H7 (cell line): ENCODE measurements at regions not wholly inside any gene's neighbourhood (a gene's known extent, or its start where the extent isn't known, plus 50 kb on each side); places are given as distances from the start of the nearest gene placed in this dataset.
"Not testable (repeated sequence)": the region's sequence is repeated elsewhere in the genome, so short reads cannot be mapped to it uniquely, and the experiment has no call there.

Experiments used
- DNase-seq: peaks from one replicate; pipeline ENCODE4 v3.0.0; 2012
- H3K27me3 ChIP-seq: 2 replicates; pipeline ENCODE4 v1.6.0; 2011; ENCODE audit warnings: mild to moderate bottlenecking, low read length; ENCODE audit not compliant: control insufficient read depth, insufficient read depth
- H3K36me3 ChIP-seq: replicated peaks from 2 replicates; pipeline ENCODE4 v1.5.1; 2011; ENCODE audit warnings: low read length; ENCODE audit not compliant: control insufficient read depth, insufficient read depth
- H3K4me3 ChIP-seq: 2 replicates; pipeline ENCODE4 v1.5.1; 2011; ENCODE audit warnings: low read depth, mild to moderate bottlenecking, control low read depth, low read length, moderate library complexity; ENCODE audit not compliant: insufficient read depth

DNA sequence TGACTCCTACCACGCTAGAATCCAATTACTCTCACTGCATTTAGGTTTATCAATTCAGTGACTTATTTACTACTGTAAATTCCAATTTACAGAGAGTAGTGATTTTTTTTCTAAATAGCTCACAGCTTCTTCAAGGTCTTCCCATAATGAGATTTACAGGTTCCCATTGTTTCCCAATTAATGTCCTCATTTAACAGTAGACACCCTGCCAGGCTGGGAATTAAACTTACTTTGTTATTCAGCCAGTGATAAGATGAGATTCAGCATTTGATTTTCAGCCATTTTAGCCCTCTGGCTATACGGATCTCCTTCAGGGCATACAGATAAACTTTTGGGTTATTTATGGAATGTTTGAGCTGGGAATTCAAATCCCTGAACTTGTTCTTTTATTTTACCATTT, 582.9 kb upstream of the EYS start:
- Histone ChIP-seq H3K36me3 (no peaks in the 10 kb centered on the region), H3K4me3 (no peak overlapping the region), H3K27me3 (no peaks in the 10 kb centered on the region)
- DNase-seq, result no peak

GRCh38 chr6:66278115-66278514, 571.1 kb upstream of the EYS start:
- DNase-seq, result no peak
- Histone ChIP-seq H3K4me3 (no peak overlapping the region), H3K27me3 (no peaks in the 10 kb centered on the region), H3K36me3 (no peaks in the 10 kb centered on the region)

DNA sequence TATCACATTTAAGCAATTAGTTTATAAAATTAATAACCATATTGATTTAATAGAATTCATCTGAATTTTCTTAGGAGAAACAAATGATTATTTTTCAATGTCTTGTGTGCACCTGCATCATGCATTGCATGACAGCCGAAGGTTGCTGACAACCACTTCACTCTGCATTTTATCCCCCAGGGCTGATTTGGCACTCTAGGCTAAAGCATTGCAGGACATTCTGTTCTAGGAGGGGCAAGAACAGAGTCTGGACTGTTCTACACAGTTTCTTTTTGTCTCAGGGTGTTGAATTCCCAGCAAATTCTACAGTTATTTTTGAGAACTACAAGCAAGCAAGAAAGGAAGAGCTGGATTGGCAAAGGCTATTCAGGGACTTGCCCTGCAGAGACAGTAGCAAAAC, 570.4 kb upstream of the EYS start:
- H3K27me3 ChIP-seq, result no peaks in the 10 kb centered on the region
- no peaks in the 10 kb centered on the region for H3K36me3 ChIP-seq

DNA sequence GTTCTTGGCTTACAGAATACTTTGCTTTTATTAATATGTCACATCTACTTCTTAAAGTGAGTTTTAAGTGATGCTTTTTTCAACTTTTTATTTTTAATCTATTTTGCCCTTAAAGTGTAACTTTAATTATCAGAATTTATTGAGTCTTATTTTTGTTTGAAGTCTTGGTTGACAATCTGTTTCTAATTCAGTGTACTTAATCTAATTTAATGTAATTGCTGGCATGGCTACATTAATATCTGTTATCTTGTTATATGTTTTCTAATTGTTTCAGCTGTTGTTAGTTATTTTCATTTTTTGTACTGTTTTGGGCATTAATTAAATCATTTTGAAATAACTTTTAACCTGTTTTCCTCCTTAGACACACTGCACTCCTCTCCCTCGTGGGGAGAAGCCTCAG, 558.7 kb upstream of the EYS start:
- H3K36me3 ChIP-seq, result no peaks in the 10 kb centered on the region
- no peak overlapping the region for H3K4me3 ChIP-seq
- no peak for DNase-seq
- no peaks in the 10 kb centered on the region for H3K27me3 ChIP-seq

More for the DNA sequence above, 570.4 kb upstream of the EYS start:
- no peak overlapping the region for H3K4me3 ChIP-seq
- no peak for DNase-seq

DNA sequence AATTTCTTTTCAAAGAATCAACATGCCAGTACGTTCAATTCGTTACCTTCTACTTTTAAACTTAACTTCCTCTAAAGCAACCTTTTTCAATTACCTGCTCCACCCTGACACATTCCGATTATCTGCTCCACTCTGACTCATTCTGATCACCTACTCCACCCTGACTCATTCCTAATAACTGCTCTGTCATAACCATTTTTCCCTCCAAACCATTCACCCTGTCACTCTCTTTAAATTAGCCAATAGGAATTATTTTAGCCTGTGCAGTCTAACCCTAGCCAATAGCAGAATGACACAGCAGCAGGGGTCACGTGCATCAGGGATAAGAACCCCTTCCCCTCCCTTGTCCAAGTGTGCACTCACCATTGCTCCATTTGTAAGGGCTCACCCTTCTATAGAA, 557.4 kb upstream of the EYS start:
- no peaks in the 10 kb centered on the region for H3K27me3 ChIP-seq
- no peak overlapping the region for H3K4me3 ChIP-seq
- H3K36me3 ChIP-seq, result no peaks in the 10 kb centered on the region
- no peak for DNase-seq

GRCh38 chr6:66258731-66259487, 551.9 kb upstream of the EYS start:
- not testable (repeated sequence) for H3K27me3 ChIP-seq, DNase-seq, H3K4me3 ChIP-seq, H3K36me3 ChIP-seq

DNA sequence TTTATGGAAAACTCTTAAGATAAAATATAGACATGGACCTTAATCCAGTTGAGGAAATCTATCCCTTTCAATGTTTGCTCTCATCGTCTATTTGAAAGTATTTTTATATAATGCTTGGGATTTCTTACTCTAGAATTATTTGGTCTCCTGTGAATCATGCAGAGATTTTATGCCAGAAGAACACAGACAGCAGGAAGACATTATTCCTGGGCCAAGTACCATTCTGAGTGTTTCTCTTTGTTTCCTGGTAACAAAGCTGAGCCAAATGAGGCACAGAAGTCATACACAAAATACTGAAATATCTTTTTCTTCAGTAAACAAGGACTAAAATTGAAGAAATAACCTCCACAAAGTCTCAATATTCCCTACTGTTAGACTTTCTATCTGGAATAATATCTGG, 538.2 kb upstream of the EYS start:
- H3K36me3 ChIP-seq, result no peaks in the 10 kb centered on the region
- H3K4me3 ChIP-seq, result no peak overlapping the region
- no peaks in the 10 kb centered on the region for H3K27me3 ChIP-seq
- no peak for DNase-seq

DNA sequence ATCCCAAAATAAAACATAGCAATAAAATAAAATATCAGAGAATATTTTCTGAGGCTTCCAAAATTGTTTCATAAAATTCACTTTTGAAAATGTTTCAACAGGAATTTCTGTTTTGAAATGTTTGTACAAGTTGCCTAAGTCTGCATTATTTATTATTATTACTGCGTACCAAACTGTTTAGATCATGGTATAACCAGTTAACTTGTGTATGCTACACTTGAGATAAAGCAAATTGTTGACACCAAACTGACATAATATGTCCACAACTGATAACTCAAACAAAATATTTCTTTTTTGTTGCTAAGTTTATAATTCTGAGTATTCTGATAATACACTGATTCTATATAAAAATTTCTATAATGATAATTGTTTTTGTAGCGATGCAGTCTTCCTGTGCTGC, 531.8 kb upstream of the EYS start:
- Histone ChIP-seq H3K4me3 (no peak overlapping the region), H3K27me3 (no peaks in the 10 kb centered on the region), H3K36me3 (no peaks in the 10 kb centered on the region)
- DNase-seq, result no peak

- no peaks in the 10 kb centered on the region for H3K27me3 ChIP-seq
- DNase-seq, result no peak
- no peak overlapping the region for H3K4me3 ChIP-seq
- no peaks in the 10 kb centered on the region for H3K36me3 ChIP-seq
These were observed 525.9 kb upstream of the EYS start for GRCh38 chr6:66232890-66233289.

DNA sequence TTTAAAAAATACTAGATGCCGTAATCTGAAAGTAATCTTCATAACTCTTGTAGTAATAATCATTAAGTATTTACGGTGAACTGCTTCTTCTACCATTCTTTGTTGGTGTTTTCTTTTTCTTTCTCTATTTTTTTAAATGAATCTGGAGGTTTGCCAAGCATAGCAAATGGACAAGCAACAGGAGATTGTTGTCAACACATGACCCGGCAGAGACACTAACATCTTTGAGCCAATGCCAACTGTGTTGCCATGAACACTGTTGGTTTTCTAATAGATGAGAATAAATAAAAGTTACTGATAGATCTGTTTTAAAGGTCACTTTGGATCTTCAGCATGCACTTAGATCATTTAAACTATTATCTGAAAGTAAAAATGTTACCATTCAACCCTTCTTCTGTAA, 523.6 kb upstream of the EYS start:
- Histone ChIP-seq H3K4me3 (no peak overlapping the region), H3K27me3 (no peaks in the 10 kb centered on the region), H3K36me3 (no peaks in the 10 kb centered on the region)
- no peak for DNase-seq

GRCh38 chr6:66226109-66226508, 519.1 kb upstream of the EYS start:
- no peak for DNase-seq

DNA sequence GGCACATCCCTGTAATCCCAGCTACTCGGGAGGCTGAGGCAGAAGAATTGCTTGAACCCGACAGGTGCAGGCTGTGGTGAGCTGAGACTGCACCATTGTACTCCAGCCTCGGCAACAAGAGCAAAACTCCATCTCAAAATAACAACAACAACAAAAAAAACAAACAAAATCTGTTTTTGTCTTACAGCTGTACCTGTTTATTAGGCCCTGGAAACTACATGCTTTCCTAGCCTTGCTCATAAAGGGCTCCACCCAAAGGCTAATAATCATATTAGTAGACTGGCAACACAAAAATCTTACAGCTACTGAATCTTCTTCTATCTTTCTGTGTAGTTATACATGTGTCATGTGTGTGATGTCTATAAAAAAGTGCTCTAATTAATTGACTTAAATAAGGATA, 503.9 kb upstream of the EYS start:
- H3K4me3 ChIP-seq, result no peak overlapping the region
- no peaks in the 10 kb centered on the region for H3K27me3 ChIP-seq
- no peak for DNase-seq
- H3K36me3 ChIP-seq, result no peaks in the 10 kb centered on the region; the same call in 1 of the 2 replicates

More at GRCh38 chr6:66226109-66226508, 519.1 kb upstream of the EYS start:
- Histone ChIP-seq H3K36me3 (no peaks in the 10 kb centered on the region), H3K4me3 (no peak overlapping the region), H3K27me3 (no peaks in the 10 kb centered on the region)

DNA sequence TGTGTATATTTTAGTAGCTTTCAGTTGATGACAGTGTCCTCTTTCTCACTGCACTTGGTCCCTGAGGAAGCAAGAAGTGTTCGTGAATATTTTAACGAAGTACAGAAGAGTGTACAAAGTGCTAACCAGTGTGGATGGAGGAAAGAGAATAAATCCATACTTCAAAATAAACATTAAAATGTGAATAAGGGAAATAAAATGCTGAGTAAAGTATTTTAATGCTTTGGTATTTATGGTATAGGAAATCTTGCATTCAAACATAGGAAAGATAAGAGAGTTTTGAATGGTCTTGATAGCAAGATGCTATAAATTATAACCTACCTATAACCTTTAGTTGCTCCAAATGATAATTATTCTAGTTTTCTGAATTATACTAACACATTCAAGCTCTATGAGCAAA, 493.4 kb upstream of the EYS start:
- DNase-seq, result no peak
- no peak overlapping the region for H3K4me3 ChIP-seq
- no peaks in the 10 kb centered on the region for H3K27me3 ChIP-seq
- H3K36me3 ChIP-seq, result no peaks in the 10 kb centered on the region

- no peaks in the 10 kb centered on the region for H3K27me3 ChIP-seq
- DNase-seq, result no peak
- no peaks in the 10 kb centered on the region for H3K36me3 ChIP-seq
- no peak overlapping the region for H3K4me3 ChIP-seq
These were observed 492.1 kb upstream of the EYS start for GRCh38 chr6:66199171-66199570.

DNA sequence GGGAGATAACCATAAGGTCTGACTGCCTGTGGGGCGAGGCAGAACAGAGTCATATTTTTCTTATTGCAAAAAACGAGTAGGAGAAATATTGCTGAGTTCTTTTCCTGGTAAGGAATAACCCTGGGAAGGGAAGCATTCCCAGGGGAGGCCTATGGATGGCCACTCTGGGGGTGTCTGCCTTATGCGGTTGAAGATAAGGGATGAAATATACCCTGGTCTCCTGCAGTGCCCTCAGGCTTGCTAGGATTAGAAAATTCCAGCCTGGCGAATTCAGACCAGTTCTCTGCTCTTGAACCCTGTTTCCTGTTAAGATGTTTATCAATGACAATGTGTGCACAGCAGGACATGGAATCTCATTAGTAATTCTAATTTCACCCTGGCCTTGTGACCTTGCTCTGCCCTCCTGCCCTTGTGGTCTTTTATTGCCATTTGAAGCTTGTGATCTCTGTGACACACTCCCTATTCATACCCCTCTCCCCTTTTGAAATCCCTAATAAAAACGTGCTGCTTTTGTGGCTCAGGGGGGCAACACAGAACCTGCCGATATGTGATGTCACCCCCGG, 491.1 kb upstream of the EYS start:
- no peak for DNase-seq

More for the DNA sequence above, 491.1 kb upstream of the EYS start:
- Histone ChIP-seq H3K36me3 (no peaks in the 10 kb centered on the region), H3K27me3 (no peaks in the 10 kb centered on the region), H3K4me3 (no peak overlapping the region)
